IMR-90 (cell line): ENCODE measurements at regions not wholly inside any gene's neighbourhood (a gene's known extent, or its start where the extent isn't known, plus 50 kb on each side); places are given as distances from the start of the nearest gene placed in this dataset.

ENCODE experiments used
- ATAC-seq: fragments of 200-7000 bp; cut with Tn5 transposase; 2 replicates; pipeline ENCODE4 v1.9.1; 2020; ENCODE audit warnings: low read depth, mild to moderate bottlenecking, moderate library complexity
- BruUV-seq: library from RNA; stranded (reverse); fragments of 400-500 nt; replicated peaks from 2 replicates; lab custom pipeline; 2021; lab: Mats Ljungman, UMichigan
- CTCF ChIA-PET: fragments of 300-600 bp; formaldehyde crosslinking; extraction: SDS; loops from one replicate; lab custom pipeline; 2021; ENCODE audit warnings: antibody characterized with exemption; lab: Yijun Ruan, JAX
- POLR2A ChIA-PET: fragments of 300-600 bp; sonication (Branson Sonifier 250); formaldehyde crosslinking; loops from one replicate; lab custom pipeline; 2022; ENCODE audit warnings: antibody characterized with exemption; ENCODE audit not compliant: unreplicated experiment; lab: Charles Lee
- DNase-seq: peaks from one replicate; pipeline ENCODE4 v3.0.0; 2013
- H2AFZ ChIP-seq: replicated peaks from 2 replicates; pipeline ENCODE3; 2013; ENCODE audit warnings: low read length, mild to moderate bottlenecking; ENCODE audit not compliant: poor library complexity
- H2AK5ac ChIP-seq: 2 replicates; pipeline ENCODE4 v1.6.1; 2013; ENCODE audit warnings: low read depth, low read length, inconsistent platforms
- H2AK9ac ChIP-seq: replicated peaks from 2 replicates; pipeline ENCODE3; 2013; ENCODE audit warnings: mild to moderate bottlenecking, low read depth, low read length, moderate library complexity; ENCODE audit not compliant: poor library complexity
- H2BK120ac ChIP-seq: 2 replicates; pipeline ENCODE4 v1.6.1; 2013; ENCODE audit warnings: low read depth, low read length, inconsistent platforms
- H2BK15ac ChIP-seq: 3 replicates; pipeline ENCODE4 v1.6.1; 2013; ENCODE audit warnings: low read depth, low read length, inconsistent platforms
- H2BK20ac ChIP-seq: 2 replicates; pipeline ENCODE4 v1.6.1; 2013; ENCODE audit warnings: low read depth, mild to moderate bottlenecking, inconsistent platforms, low read length, moderate library complexity
- H2BK5ac ChIP-seq: 2 replicates; pipeline ENCODE4 v1.6.1; 2013; ENCODE audit warnings: mild to moderate bottlenecking, low read depth, low read length, inconsistent platforms; ENCODE audit not compliant: poor library complexity, severe bottlenecking
- H3K14ac ChIP-seq: replicated peaks from 2 replicates; pipeline ENCODE4 v1.6.1; 2013; ENCODE audit warnings: low read depth, low read length, inconsistent platforms
- H3K18ac ChIP-seq: 2 replicates; pipeline ENCODE4 v1.6.1; 2013; ENCODE audit warnings: low read depth, low read length, control low read depth
- H3K23ac ChIP-seq: 2 replicates; pipeline ENCODE4 v1.6.1; 2013; ENCODE audit warnings: low read depth, low read length, inconsistent platforms
- H3K27ac ChIP-seq: 2 replicates; pipeline ENCODE4 v1.5.1; 2013; ENCODE audit warnings: mild to moderate bottlenecking, control low read depth, low read length; ENCODE audit not compliant: insufficient read depth
- H3K27me3 ChIP-seq: 2 replicates; pipeline ENCODE4 v1.6.1; 2013; ENCODE audit warnings: low read length; ENCODE audit not compliant: control insufficient read depth, insufficient read depth
- H3K36me3 ChIP-seq: 2 replicates; pipeline ENCODE4 v1.6.1; 2013; ENCODE audit warnings: low read length, mixed read lengths; ENCODE audit not compliant: control insufficient read depth, insufficient read depth
- H3K4ac ChIP-seq: 2 replicates; pipeline ENCODE4 v1.6.1; 2013; ENCODE audit warnings: low read depth, low read length, inconsistent platforms
- H3K4me1 ChIP-seq: 2 replicates; pipeline ENCODE4 v1.6.1; 2013; ENCODE audit warnings: low read length, mixed read lengths; ENCODE audit not compliant: control insufficient read depth, insufficient read depth
- H3K4me2 ChIP-seq: 2 replicates; pipeline ENCODE4 v1.6.1; 2013; ENCODE audit warnings: low read depth, mild to moderate bottlenecking, control low read depth, low read length, moderate library complexity
- H3K4me3 ChIP-seq: 2 replicates; pipeline ENCODE4 v1.5.1; 2013; ENCODE audit warnings: low read depth, mild to moderate bottlenecking, control low read depth, low read length, moderate library complexity; ENCODE audit not compliant: insufficient read depth
- H3K56ac ChIP-seq: 2 replicates; pipeline ENCODE4 v1.6.1; 2013; ENCODE audit warnings: low read length, inconsistent platforms; ENCODE audit not compliant: insufficient read depth; ENCODE audit errors: extremely low read depth
- H3K79me1 ChIP-seq, 2 experiments: 2 replicates each; pipeline ENCODE4 v1.6.1; 2013; ENCODE audit warnings: low read length in 2 of 2, inconsistent platforms in 1 of 2, low read depth in 1 of 2
- H3K9ac ChIP-seq: 2 replicates; pipeline ENCODE4 v1.6.1; 2013; ENCODE audit warnings: low read depth, low read length, control low read depth
- H3K9me1 ChIP-seq: 2 replicates; pipeline ENCODE4 v1.6.1; 2013; ENCODE audit warnings: low read length, inconsistent platforms; ENCODE audit not compliant: insufficient read depth
- H3K9me3 ChIP-seq: 2 replicates; pipeline ENCODE4 v1.6.1; 2013; ENCODE audit warnings: low read length; ENCODE audit not compliant: control insufficient read depth, insufficient read depth
- H4K20me1 ChIP-seq: 2 replicates; pipeline ENCODE4 v1.6.1; 2013; ENCODE audit warnings: low read length, inconsistent platforms; ENCODE audit not compliant: insufficient read depth
- H4K5ac ChIP-seq: 2 replicates; pipeline ENCODE4 v1.6.1; 2013; ENCODE audit warnings: mild to moderate bottlenecking, low read depth, low read length, control low read depth
- H4K8ac ChIP-seq, 2 experiments: 2 replicates each; pipeline ENCODE4 v1.6.1; 2013; ENCODE audit warnings: low read depth in 2 of 2, low read length in 2 of 2, control low read depth in 1 of 2, inconsistent platforms in 1 of 2
- H4K91ac ChIP-seq: 2 replicates; pipeline ENCODE4 v1.6.1; 2013; ENCODE audit warnings: low read depth, low read length, inconsistent platforms; ENCODE audit not compliant: insufficient read depth
- BHLHE40 ChIP-seq: fragments of 150-350 bp; IDR thresholded peaks from 2 replicates; pipeline ENCODE4 v1.6.1; 2016; ENCODE audit warnings: mild to moderate bottlenecking, low read depth, low read length
- CHD1 ChIP-seq: IDR thresholded peaks from 2 replicates; pipeline ENCODE4 v1.6.1; 2012; ENCODE audit warnings: low read depth, low read length, improper control_type of control experiment
- CTCF ChIP-seq: conservative IDR thresholded peaks from 2 replicates; pipeline ENCODE4 v1.5.1; 2012; ENCODE audit warnings: mild to moderate bottlenecking, low read depth, low read length, improper control_type of control experiment
- ELK1 ChIP-seq: fragments of 150-350 bp; IDR thresholded peaks from 2 replicates; pipeline ENCODE4 v1.6.1; 2016; ENCODE audit warnings: low read depth, mild to moderate bottlenecking, low read length, moderate library complexity, borderline replicate concordance
- FOS ChIP-seq: fragments of 150-350 bp; IDR thresholded peaks from 2 replicates; pipeline ENCODE4 v1.6.1; 2016; ENCODE audit warnings: low read depth, low read length
- MAFK ChIP-seq: IDR thresholded peaks from 2 replicates; pipeline ENCODE4 v1.6.1; 2012; ENCODE audit warnings: low read depth, low read length, improper control_type of control experiment
- MAZ ChIP-seq: IDR thresholded peaks from 2 replicates; pipeline ENCODE4 v1.6.1; 2012; ENCODE audit warnings: low read depth, mild to moderate bottlenecking, low read length, improper control_type of control experiment, moderate library complexity, borderline replicate concordance
- MXI1 ChIP-seq: IDR thresholded peaks from 2 replicates; pipeline ENCODE4 v1.6.1; 2012; ENCODE audit warnings: low read depth, mild to moderate bottlenecking, low read length, moderate library complexity, borderline replicate concordance
- POLR2A ChIP-seq: IDR thresholded peaks from 2 replicates; pipeline ENCODE4 v1.6.1; 2012; ENCODE audit warnings: mild to moderate bottlenecking, low read depth, low read length
- RCOR1 ChIP-seq: IDR thresholded peaks from 2 replicates; pipeline ENCODE4 v1.6.1; 2012; ENCODE audit warnings: mild to moderate bottlenecking, low read length, improper control_type of control experiment; ENCODE audit not compliant: insufficient replicate concordance
- RFX5 ChIP-seq: IDR thresholded peaks from 2 replicates; pipeline ENCODE4 v1.8.0; 2012; ENCODE audit warnings: low read depth, mild to moderate bottlenecking, low read length, moderate library complexity
- SMC3 ChIP-seq: fragments of 150-350 bp; IDR thresholded peaks from 2 replicates; pipeline ENCODE4 v1.6.1; 2016; ENCODE audit warnings: low read depth, mild to moderate bottlenecking, antibody characterized with exemption, low read length, moderate library complexity
- WGBS, 2 experiments: methylation state at CpG; one replicate each; pipeline versions ENCODE4 v1.1.5 to v1.1.7; 2013; ENCODE audit warnings: missing lambda C conversion rate in 2 of 2; ENCODE audit not compliant: insufficient read length in 1 of 2; ENCODE audit errors: extremely low coverage in 2 of 2; 5-methylcytosine and 5-hydroxymethylcytosine counted together
- dilution Hi-C: fragments of 300-500 bp; cut with HindIII; formaldehyde crosslinking; loops from one replicate; pipeline ENCODE4 v1.14.3; 2018; ENCODE audit warnings: low sequenced_read_pairs; ENCODE audit not compliant: unreplicated experiment
- in situ Hi-C: fragments of 300-500 bp; cut with MboI; formaldehyde crosslinking; loops from 3 replicates; pipeline ENCODE4 v1.14.3; 2019; ENCODE audit warnings: low sequenced_read_pairs, inconsistent platforms, mixed read lengths
- intact Hi-C: fragments of 100-400 bp; cut with micrococcal nuclease; formaldehyde crosslinking; loops from 2 replicates; pipeline ENCODE4 v1.10.0; 2022

DNA sequence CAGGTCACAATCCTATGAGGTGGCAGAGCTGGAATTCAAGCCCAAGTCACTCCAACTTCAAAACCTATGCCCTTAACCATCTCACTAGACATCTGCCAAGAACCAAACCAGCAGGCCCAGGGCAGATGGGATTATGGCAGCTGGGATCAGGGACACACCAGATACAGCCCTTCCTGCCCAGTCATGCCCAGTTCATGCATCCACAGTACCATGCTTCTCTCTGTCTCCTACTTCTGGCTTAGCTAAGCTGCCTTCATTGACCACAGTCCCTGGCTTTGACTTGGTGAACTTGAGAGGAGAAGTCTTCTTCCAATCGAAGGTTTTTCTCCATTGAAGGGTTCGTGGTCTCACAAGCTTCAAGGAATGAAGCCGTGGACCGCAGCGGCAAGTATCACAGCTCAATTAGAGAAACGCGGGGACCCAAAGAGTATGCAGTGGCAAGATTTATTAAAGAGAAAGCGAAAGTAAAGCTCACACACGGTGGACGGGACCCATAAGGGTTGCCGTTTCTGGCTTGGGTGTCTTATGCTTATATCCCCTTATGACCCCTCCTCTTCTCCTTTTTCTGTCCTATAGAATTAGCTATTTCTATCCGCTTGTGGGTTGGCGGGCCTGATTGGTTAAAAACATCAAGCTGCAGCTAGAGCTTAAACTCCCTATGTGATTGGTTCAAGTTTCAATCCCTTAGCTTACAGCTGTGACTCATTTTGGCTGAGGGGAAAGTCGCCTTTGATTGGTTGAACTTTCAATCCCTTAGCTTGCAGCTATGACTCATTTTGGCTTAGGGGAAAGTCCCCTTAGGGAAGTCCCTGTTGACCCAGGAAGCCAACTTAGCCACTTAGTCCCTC lies 101.2 kb downstream of the TRIM36 start:
- no peak overlapping the region for H2AK9ac ChIP-seq
- H3K56ac ChIP-seq: no peak overlapping the region
- no peak overlapping the region for H2AFZ ChIP-seq
- no peak overlapping the region for H2BK15ac ChIP-seq
- H3K14ac ChIP-seq: no peak overlapping the region
- H3K4me1 ChIP-seq: no peaks in the 10 kb centered on the region
- no peak overlapping the region for H3K4me3 ChIP-seq
- no peak overlapping the region for H3K23ac ChIP-seq
- H3K36me3 ChIP-seq: no peaks in the 10 kb centered on the region
- no peak overlapping the region for H3K4me2 ChIP-seq
- no peak overlapping the region for H3K18ac ChIP-seq
- DNase-seq (peak; percentile 49), ATAC-seq (no peak)
- no peaks in the 10 kb centered on the region for H3K79me1 ChIP-seq
- no peaks in the 10 kb centered on the region for H3K27me3 ChIP-seq
- dilution Hi-C loops: no loop called here
- BruUV-seq: no TSS peak
- H3K9me1 ChIP-seq: no peaks in the 10 kb centered on the region
- WGBS, 2 experiments: 100% methylated on average over 4 of the region's 14 CpGs; no CpG with 5 or more reads in 1 of the 2 experiments
- intact Hi-C loops: loop anchor here (1.0 to 10.0 kb wide), 5 partner anchors 618 to 1456 kb away; partner anchors contain the start of gene KCNN2
- no peak overlapping the region for H3K27ac ChIP-seq
- in situ Hi-C loops: loop anchor here (25.0 kb wide), 1 partner anchor 1431 kb away; no protein-coding TSS in a partner anchor
- no peak overlapping the region for H4K91ac ChIP-seq
- no peaks in the 10 kb centered on the region for H3K9me3 ChIP-seq
- no peak overlapping the region for H2BK120ac ChIP-seq
- H4K5ac ChIP-seq: no peak overlapping the region
- no peak overlapping the region for H2AK5ac ChIP-seq
- ChIA-PET POLR2A (no interaction called here), CTCF (interaction anchor here (0.6 to 1.2 kb wide), 2 partner anchors 954 to 1074 kb away, joined by 6 to 11 read pairs; no protein-coding TSS in a partner anchor)
- no peak overlapping the region for H3K9ac ChIP-seq
- H4K20me1 ChIP-seq: no peaks in the 10 kb centered on the region
- H3K4ac ChIP-seq: no peak overlapping the region
- no peak overlapping the region for H4K8ac ChIP-seq
- H2BK5ac ChIP-seq: no peak overlapping the region
- H2BK20ac ChIP-seq: no peak overlapping the region
- TF ChIP-seq FOS: no peak
- no peak for TF ChIP-seq CHD1
- TF ChIP-seq MAFK: no peak
- TF ChIP-seq SMC3: no peak
- TF ChIP-seq BHLHE40: no peak
- no peak for TF ChIP-seq RCOR1
- TF ChIP-seq RFX5: no peak
- no peak for TF ChIP-seq MXI1
- no peak for TF ChIP-seq ELK1
- TF ChIP-seq CTCF: no peak
- TF ChIP-seq MAZ: no peak
- no peak for TF ChIP-seq POLR2A
